HG02970 (cell line): ENCODE measurements at regions not wholly inside any gene's neighbourhood (a gene's known extent, or its start where the extent isn't known, plus 50 kb on each side); places are given as distances from the start of the nearest gene placed in this dataset.

Source experiments
- ATAC-seq: cut with Tn5 transposase; IDR thresholded peaks from one replicate; pipeline ENCODE4 v1.9.1; 2021; ENCODE audit warnings: mild to moderate bottlenecking, moderate library complexity, moderate number of reproducible peaks; ENCODE audit not compliant: unreplicated experiment, low FRiP score

- ATAC-seq: no peak
Measured at GRCh38 chr13:74825152-74825937, 656.6 kb downstream of the TBC1D4 start.

GRCh38 chr13:74820809-74821208 lies 661.2 kb downstream of the TBC1D4 start:
- ATAC-seq: no peak

- ATAC-seq: no peak
Measured at GRCh38 chr13:74819549-74819948, 662.4 kb downstream of the TBC1D4 start.

DNA sequence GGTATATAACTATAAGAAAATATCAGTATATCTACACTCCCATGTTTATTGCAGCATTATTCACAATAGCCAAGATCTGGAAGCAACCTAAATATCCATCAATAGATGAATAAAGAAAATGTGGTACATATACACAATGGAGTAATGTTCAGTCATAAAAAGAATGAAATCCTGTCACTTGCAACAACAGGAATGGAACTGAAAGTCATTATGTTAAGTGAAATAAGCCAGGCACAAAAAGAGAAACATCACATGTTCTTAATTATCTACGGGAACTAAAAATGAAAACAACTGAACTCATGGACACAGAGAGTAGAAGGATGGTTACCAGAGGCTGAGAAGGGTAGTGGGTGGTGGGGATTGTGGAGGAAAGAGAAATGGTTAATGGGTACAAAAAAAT lies 665.2 kb downstream of the TBC1D4 start:
- no peak for ATAC-seq

GRCh38 chr13:74796157-74796556 lies 662.0 kb upstream of the KLF12 start:
- ATAC-seq: no peak

DNA sequence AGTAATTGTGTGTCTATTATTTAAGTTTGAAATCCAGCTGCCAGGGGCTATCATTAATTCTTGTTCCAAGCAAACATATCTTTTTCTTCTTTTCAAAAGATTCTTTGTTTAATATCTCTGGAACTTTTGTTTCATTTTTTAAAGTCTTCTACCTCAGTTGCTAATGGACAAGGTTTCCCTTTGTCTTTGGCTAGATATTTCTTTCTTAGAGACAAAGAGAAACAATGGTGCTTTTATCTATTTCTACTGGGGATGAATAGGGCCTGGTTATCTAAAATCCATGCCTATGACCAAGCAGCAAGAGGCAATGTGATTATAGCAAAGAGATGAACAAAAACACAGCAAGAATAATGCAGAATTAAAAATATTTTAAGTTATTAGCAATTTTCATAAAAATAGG lies 661.3 kb upstream of the KLF12 start:
- ATAC-seq: no peak

GRCh38 chr13:74794582-74794981 lies 660.4 kb upstream of the KLF12 start:
- ATAC-seq: no peak

DNA sequence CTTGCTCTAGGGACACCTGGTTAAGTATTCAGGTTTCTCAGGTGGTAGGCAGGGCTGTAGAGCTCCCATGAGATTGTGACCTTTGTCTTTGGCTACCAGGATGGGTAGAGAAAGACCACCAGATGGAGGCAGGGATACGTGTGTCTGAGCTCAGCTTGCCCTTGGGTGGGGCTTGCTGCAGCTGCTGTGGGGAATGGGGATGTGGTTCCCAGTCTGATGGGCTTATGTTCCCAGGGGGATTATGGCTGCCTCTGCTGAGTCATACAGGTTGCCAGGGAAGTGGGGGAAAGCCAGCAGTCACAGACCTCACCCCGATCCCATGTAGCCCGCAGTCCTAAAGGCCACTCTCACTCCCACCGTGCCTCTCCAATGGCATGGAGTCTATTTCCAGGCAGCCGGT lies 659.9 kb upstream of the KLF12 start:
- no peak for ATAC-seq

- ATAC-seq: no peak
Measured at GRCh38 chr13:74784959-74785358, 650.8 kb upstream of the KLF12 start.

DNA sequence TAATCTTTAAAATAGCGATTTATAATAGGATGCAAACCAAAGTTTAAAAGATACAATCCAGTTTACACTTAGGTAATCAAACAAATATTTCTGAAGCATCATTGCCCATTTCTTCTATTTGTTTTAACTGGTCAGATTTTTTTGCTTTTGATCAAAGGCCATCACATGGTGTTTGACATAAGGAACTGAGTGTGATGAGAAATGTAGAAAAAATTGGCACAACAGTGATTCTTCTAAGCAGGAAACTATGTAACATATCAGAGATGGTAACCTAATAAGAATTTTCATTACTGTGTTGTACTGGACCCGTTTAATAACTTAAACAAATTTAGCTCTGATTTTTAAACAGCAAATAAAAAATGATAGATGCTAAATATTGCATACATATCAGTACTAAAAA lies 644.7 kb upstream of the KLF12 start:
- ATAC-seq: no peak

GRCh38 chr13:74778087-74778486 lies 643.9 kb upstream of the KLF12 start:
- ATAC-seq: no peak

DNA sequence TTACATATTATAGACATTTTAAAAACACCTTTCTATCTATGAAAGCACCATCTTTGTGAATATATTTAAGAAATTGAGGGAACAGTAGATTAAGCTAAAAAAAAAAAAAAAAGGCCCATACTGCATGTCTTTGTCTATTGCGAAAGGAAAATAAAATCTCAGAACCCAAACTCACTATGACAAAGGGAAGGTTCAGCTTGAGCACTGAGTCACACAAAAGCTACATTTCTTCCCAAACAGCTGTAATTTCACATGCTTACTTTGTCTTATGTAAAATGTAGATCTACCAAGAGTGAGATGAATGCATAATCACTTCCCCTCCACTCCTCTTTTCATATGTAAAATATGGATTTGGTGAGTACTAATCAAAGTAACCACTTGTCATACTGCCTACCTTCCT lies 640.1 kb upstream of the KLF12 start:
- no peak for ATAC-seq

- ATAC-seq: no peak
Measured at GRCh38 chr13:74773248-74773647, 639.0 kb upstream of the KLF12 start.

DNA sequence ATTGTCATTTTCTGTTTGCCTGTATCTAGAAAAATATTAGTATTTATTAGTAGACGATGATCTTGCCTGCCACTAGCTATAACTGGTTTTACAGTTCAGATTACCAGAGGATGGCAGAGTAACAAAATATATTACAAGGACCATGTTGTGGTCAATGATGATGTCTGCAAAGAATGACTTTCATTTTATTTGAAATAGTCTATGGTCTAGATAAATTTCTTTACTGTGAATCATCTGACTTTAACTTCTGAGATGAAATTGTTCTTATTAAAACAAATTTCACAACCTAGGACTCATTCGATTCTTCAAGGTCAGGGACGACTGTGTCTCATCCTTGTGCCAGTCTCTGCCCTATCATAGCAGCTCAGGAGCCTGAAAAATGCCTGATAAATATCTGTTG lies 637.8 kb upstream of the KLF12 start:
- ATAC-seq: no peak

GRCh38 chr13:74770361-74770760 lies 636.2 kb upstream of the KLF12 start:
- no peak for ATAC-seq

DNA sequence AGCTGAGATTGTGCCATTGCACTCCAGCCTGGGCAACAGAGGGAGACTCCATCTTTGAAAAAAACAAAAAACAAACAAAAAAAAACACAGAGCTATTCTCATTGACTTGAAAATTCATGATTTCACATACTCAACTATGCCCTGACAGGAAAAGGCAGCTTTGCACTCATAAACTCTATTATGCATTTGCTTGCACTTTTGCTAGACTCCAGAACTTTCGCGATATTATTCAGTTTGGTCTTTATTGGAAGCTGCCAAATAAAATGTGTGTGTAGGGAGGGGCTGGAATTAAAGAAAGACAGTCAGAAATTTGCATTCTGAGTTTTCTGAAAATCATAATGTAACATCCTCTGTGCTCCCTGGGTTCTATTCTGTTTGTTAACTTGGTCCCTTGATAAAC lies 635.1 kb upstream of the KLF12 start:
- ATAC-seq: no peak

DNA sequence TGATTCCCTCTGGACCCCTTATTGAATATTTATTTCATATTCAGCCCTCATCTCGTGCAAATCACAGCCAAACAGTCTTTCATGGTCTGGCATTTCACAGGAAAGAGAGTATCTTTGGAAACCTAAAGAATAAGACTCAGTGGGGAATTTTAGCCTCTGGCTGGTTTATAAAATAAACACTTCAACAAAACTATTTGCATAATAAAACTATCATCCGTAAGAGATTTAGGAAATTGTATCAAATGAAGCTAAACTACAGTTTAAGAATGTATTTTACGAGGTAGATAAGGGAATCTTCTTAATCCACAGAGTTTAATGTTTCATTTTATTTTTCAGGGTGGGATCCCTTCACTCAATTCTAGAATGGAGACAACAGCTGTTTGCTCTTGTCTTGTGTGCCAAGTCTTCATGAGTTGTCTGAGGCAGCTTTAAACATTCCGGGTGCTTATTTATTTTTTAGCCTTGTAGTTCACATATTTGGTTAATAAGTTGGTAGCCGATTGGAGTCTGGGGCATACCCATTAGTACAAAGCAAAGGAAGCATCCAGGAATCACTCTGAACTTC lies 634.4 kb upstream of the KLF12 start:
- no peak for ATAC-seq

DNA sequence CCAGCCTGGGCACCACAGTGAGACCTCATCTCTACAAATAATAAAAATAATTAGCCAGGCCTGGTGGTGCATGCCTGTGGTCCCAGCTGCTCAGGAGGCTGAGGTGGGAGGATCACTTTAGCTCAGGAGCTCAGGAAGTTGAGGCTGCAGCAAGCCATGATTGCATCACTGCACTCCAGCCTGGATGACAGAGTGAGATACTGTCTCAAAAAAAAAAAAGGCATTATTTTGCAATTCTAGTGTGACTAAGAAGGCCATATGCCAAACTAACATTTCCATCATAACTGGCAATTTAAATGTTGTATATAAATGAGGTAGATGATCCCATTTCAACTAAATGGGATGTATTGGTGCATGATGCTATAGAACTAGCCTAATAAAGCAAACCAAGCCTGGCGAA lies 632.8 kb upstream of the KLF12 start:
- ATAC-seq: no peak

GRCh38 chr13:74765955-74766354 lies 631.8 kb upstream of the KLF12 start:
- no peak for ATAC-seq

DNA sequence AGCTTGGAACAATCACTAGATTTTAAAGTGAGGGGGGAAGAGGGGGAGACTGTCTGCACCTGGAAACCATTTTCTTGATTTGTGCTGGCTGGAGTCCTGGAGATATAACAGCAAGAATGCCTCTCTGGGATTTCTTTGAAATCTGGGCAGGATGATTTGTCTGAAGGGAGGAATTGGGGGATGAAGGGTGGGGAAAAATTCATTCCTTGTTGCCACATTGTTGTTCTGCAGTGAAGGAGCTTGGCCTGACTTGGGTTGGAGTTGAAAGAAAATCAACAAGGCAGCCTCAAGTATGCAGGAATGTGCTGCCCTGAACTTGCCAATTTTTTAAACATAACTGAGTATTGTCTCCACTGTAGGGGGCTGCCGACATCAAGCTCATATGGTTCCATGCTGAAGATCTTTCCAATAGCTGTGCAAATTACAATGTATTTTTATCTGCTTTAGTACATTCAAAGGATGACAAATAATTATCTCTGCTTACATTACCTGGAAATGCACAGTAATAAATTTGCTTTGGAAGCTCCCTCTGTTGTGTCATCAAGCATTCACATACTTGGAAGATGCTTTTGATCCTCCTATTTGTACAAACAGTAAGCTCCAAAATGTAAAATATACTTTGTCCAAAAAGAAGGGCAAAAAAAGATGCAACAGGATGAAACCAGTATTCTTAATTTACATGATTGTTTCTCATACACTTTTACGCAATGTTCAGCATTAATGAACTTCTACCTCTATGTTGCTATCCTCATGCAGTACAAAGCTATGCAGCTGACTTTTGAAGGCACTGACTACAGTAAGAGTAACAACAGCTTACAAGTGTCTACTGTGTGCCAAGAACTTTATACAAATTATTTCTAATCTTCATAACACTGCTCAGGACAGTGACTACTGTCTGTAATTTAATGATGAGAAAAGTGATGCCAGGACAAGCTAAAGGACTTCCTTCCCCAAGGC lies 627.9 kb upstream of the KLF12 start:
- ATAC-seq: no peak

DNA sequence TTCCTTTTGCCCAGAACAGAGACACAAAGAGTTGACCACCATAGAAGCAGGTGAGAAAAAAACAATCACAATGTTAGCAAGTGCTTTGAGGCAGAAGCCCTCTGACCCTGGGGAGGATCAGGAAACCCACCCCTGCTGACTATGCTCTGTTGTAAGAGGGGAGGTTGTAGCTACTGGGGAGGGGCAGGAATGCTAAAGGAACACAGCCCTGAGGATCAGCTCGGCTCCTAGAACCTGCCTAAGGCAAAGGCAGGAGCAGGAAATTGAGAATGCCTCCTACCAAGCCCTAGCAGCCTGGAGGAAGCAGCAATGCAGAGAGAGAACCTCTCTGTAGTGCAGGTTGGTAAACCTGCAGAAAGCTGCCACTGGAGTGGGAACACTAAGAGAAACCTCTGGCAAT lies 624.0 kb upstream of the KLF12 start:
- ATAC-seq: no peak
